ENCODE measurements at regions not wholly inside any gene's neighbourhood (a gene's known extent, or its start where the extent isn't known, plus 50 kb on each side); places are given as distances from the start of the nearest gene placed in this dataset.
A peak's percentile ranks its signal among the peaks of the same experiment; 100 is the strongest.

GRCh38 chr2:234308813-234309195 is 188.1 kb downstream of the ARL4C start:
- Histone ChIP-seq H3K79me2 (ENCODE audit: control insufficient read depth, insufficient read depth, low read length, unreplicated experiment) (no peaks in the 10 kb centered on the region), H3K4me1 (ENCODE audit: control insufficient read depth, insufficient read depth, low read length, unreplicated experiment) (peaks cover 17% of the 10 kb centered on the region), H3K27ac (ENCODE audit: low read depth, low read length) (peak overlapping the region; percentile 8; the same call in 1 of the 2 replicates), H3K4me3 (ENCODE audit: low read depth, low read length) (no peak overlapping the region), H3K36me3 (ENCODE audit: insufficient read depth, low read length) (no peaks in the 10 kb centered on the region), H2AFZ (ENCODE audit: low read length, unreplicated experiment) (no peak overlapping the region), H3K27me3 (ENCODE audit: insufficient read depth, low read length) (peaks cover 7% of the 10 kb centered on the region; the same call in 1 of the 2 replicates)

- no peak overlapping the region for H2AFZ ChIP-seq (ENCODE audit: low read length, unreplicated experiment)
- peaks cover 4% of the 10 kb centered on the region; the same call in 1 of the 2 replicates for H3K27me3 ChIP-seq (ENCODE audit: insufficient read depth, low read length)
- H3K4me3 ChIP-seq (ENCODE audit: low read depth, low read length), result no peak overlapping the region
- H3K36me3 ChIP-seq (ENCODE audit: insufficient read depth, low read length), result no peaks in the 10 kb centered on the region
- peaks cover 17% of the 10 kb centered on the region for H3K4me1 ChIP-seq (ENCODE audit: control insufficient read depth, insufficient read depth, low read length, unreplicated experiment)
- H3K27ac ChIP-seq (ENCODE audit: low read depth, low read length), result peak overlapping the region; percentile 36; the same call in 1 of the 2 replicates
- no peaks in the 10 kb centered on the region for H3K79me2 ChIP-seq (ENCODE audit: control insufficient read depth, insufficient read depth, low read length, unreplicated experiment)
Observed at GRCh38 chr2:234308073-234308812, 188.6 kb downstream of the ARL4C start.

GRCh38 chr2:234307322-234307961 is 189.4 kb downstream of the ARL4C start:
- Histone ChIP-seq H3K4me1 (ENCODE audit: control insufficient read depth, insufficient read depth, low read length, unreplicated experiment) (peaks cover 17% of the 10 kb centered on the region), H3K27me3 (ENCODE audit: insufficient read depth, low read length) (peaks cover 4% of the 10 kb centered on the region; the same call in 1 of the 2 replicates), H3K27ac (ENCODE audit: low read depth, low read length) (no peak overlapping the region), H3K79me2 (ENCODE audit: control insufficient read depth, insufficient read depth, low read length, unreplicated experiment) (no peaks in the 10 kb centered on the region), H2AFZ (ENCODE audit: low read length, unreplicated experiment) (no peak overlapping the region), H3K4me3 (ENCODE audit: low read depth, low read length) (no peak overlapping the region), H3K36me3 (ENCODE audit: insufficient read depth, low read length) (no peaks in the 10 kb centered on the region)

GRCh38 chr2:234306426-234307173 is 190.3 kb downstream of the ARL4C start:
- Histone ChIP-seq H3K27me3 (ENCODE audit: insufficient read depth, low read length) (peaks cover 4% of the 10 kb centered on the region; the same call in 1 of the 2 replicates), H3K4me3 (ENCODE audit: low read depth, low read length) (no peak overlapping the region), H2AFZ (ENCODE audit: low read length, unreplicated experiment) (no peak overlapping the region), H3K36me3 (ENCODE audit: insufficient read depth, low read length) (no peaks in the 10 kb centered on the region), H3K79me2 (ENCODE audit: control insufficient read depth, insufficient read depth, low read length, unreplicated experiment) (no peaks in the 10 kb centered on the region), H3K27ac (ENCODE audit: low read depth, low read length) (no peak overlapping the region), H3K4me1 (ENCODE audit: control insufficient read depth, insufficient read depth, low read length, unreplicated experiment) (peaks cover 17% of the 10 kb centered on the region)

- Histone ChIP-seq H3K27me3 (ENCODE audit: insufficient read depth, low read length) (peaks cover 4% of the 10 kb centered on the region; the same call in 1 of the 2 replicates), H3K4me3 (ENCODE audit: low read depth, low read length) (no peak overlapping the region), H3K36me3 (ENCODE audit: insufficient read depth, low read length) (no peaks in the 10 kb centered on the region), H2AFZ (ENCODE audit: low read length, unreplicated experiment) (no peak overlapping the region), H3K27ac (ENCODE audit: low read depth, low read length) (no peak overlapping the region), H3K79me2 (ENCODE audit: control insufficient read depth, insufficient read depth, low read length, unreplicated experiment) (no peaks in the 10 kb centered on the region), H3K4me1 (ENCODE audit: control insufficient read depth, insufficient read depth, low read length, unreplicated experiment) (peaks cover 17% of the 10 kb centered on the region)
Observed at GRCh38 chr2:234305846-234306245, 191.0 kb downstream of the ARL4C start.

- H3K36me3 ChIP-seq (ENCODE audit: insufficient read depth, low read length), result no peaks in the 10 kb centered on the region
- H3K4me3 ChIP-seq (ENCODE audit: low read depth, low read length), result peak overlapping the region; percentile 44; the same call in 1 of the 2 replicates
- peaks cover 4% of the 10 kb centered on the region; the same call in 1 of the 2 replicates for H3K27me3 ChIP-seq (ENCODE audit: insufficient read depth, low read length)
- peaks cover 17% of the 10 kb centered on the region for H3K4me1 ChIP-seq (ENCODE audit: control insufficient read depth, insufficient read depth, low read length, unreplicated experiment)
- no peak overlapping the region for H3K27ac ChIP-seq (ENCODE audit: low read depth, low read length)
- H3K79me2 ChIP-seq (ENCODE audit: control insufficient read depth, insufficient read depth, low read length, unreplicated experiment), result no peaks in the 10 kb centered on the region
- peak overlapping the region; percentile 15 for H2AFZ ChIP-seq (ENCODE audit: low read length, unreplicated experiment)
Observed at GRCh38 chr2:234304950-234305349, 191.9 kb downstream of the ARL4C start.

- Histone ChIP-seq H3K36me3 (ENCODE audit: insufficient read depth, low read length) (no peaks in the 10 kb centered on the region), H3K27me3 (ENCODE audit: insufficient read depth, low read length) (peaks cover 4% of the 10 kb centered on the region; the same call in 1 of the 2 replicates), H3K4me1 (ENCODE audit: control insufficient read depth, insufficient read depth, low read length, unreplicated experiment) (peaks cover 17% of the 10 kb centered on the region), H3K79me2 (ENCODE audit: control insufficient read depth, insufficient read depth, low read length, unreplicated experiment) (no peaks in the 10 kb centered on the region), H2AFZ (ENCODE audit: low read length, unreplicated experiment) (no peak overlapping the region), H3K27ac (ENCODE audit: low read depth, low read length) (no peak overlapping the region), H3K4me3 (ENCODE audit: low read depth, low read length) (no peak overlapping the region)
Observed at GRCh38 chr2:234302664-234302991, 194.3 kb downstream of the ARL4C start.

- peaks cover under 1% of the 10 kb centered on the region; the same call in 1 of the 2 replicates for H3K27me3 ChIP-seq (ENCODE audit: insufficient read depth, low read length)
- H3K4me1 ChIP-seq (ENCODE audit: control insufficient read depth, insufficient read depth, low read length, unreplicated experiment), result peaks cover 17% of the 10 kb centered on the region
- H3K36me3 ChIP-seq (ENCODE audit: insufficient read depth, low read length), result no peaks in the 10 kb centered on the region
- H2AFZ ChIP-seq (ENCODE audit: low read length, unreplicated experiment), result no peak overlapping the region
- no peak overlapping the region for H3K27ac ChIP-seq (ENCODE audit: low read depth, low read length)
- H3K4me3 ChIP-seq (ENCODE audit: low read depth, low read length), result no peak overlapping the region
- H3K79me2 ChIP-seq (ENCODE audit: control insufficient read depth, insufficient read depth, low read length, unreplicated experiment), result no peaks in the 10 kb centered on the region
Observed at GRCh38 chr2:234300932-234301823, 195.7 kb downstream of the ARL4C start.

- peaks cover 11% of the 10 kb centered on the region for H3K4me1 ChIP-seq (ENCODE audit: control insufficient read depth, insufficient read depth, low read length, unreplicated experiment)
- H3K4me3 ChIP-seq (ENCODE audit: low read depth, low read length), result no peak overlapping the region
- no peaks in the 10 kb centered on the region for H3K79me2 ChIP-seq (ENCODE audit: control insufficient read depth, insufficient read depth, low read length, unreplicated experiment)
- no peaks in the 10 kb centered on the region; the same call in 1 of the 2 replicates for H3K27me3 ChIP-seq (ENCODE audit: insufficient read depth, low read length)
- no peak overlapping the region for H2AFZ ChIP-seq (ENCODE audit: low read length, unreplicated experiment)
- no peaks in the 10 kb centered on the region for H3K36me3 ChIP-seq (ENCODE audit: insufficient read depth, low read length)
- no peak overlapping the region for H3K27ac ChIP-seq (ENCODE audit: low read depth, low read length)
Observed at GRCh38 chr2:234300391-234300925, 196.4 kb downstream of the ARL4C start.

- H3K4me1 ChIP-seq (ENCODE audit: control insufficient read depth, insufficient read depth, low read length, unreplicated experiment), result no peaks in the 10 kb centered on the region
- H2AFZ ChIP-seq (ENCODE audit: low read length, unreplicated experiment), result no peak overlapping the region
- H3K27ac ChIP-seq (ENCODE audit: low read depth, low read length), result no peak overlapping the region
- no peaks in the 10 kb centered on the region; the same call in 1 of the 2 replicates for H3K27me3 ChIP-seq (ENCODE audit: insufficient read depth, low read length)
- H3K79me2 ChIP-seq (ENCODE audit: control insufficient read depth, insufficient read depth, low read length, unreplicated experiment), result no peaks in the 10 kb centered on the region
- H3K36me3 ChIP-seq (ENCODE audit: insufficient read depth, low read length), result no peaks in the 10 kb centered on the region
- H3K4me3 ChIP-seq (ENCODE audit: low read depth, low read length), result no peak overlapping the region
Observed at GRCh38 chr2:234298918-234299317, 198.0 kb downstream of the ARL4C start.

Measured in ACC112 (cell line).